Daoy (cell line): ENCODE measurements at regions not wholly inside any gene's neighbourhood (a gene's known extent, or its start where the extent isn't known, plus 50 kb on each side); places are given as distances from the start of the nearest gene placed in this dataset.
"Not testable (repeated sequence)": the region's sequence is repeated elsewhere in the genome, so short reads cannot be mapped to it uniquely, and the experiment has no call there.

Source experiments
- DNase-seq: peaks from one replicate; pipeline ENCODE4 v3.0.0-alpha.2; 2015; ENCODE audit warnings: low read depth

GRCh38 chr11:71127806-71128205 lies 124.6 kb downstream of the SHANK2 start:
- DNase-seq = no peak

GRCh38 chr11:71126401-71126800 lies 126.0 kb downstream of the SHANK2 start:
- not testable (repeated sequence) for DNase-seq

- DNase-seq = no peak
Measured at GRCh38 chr11:71125150-71125549, 127.2 kb downstream of the SHANK2 start.

GRCh38 chr11:71124127-71124526 lies 128.2 kb downstream of the SHANK2 start:
- no peak for DNase-seq

GRCh38 chr11:71120471-71120896 lies 131.9 kb downstream of the SHANK2 start:
- peak; percentile 56 for DNase-seq

GRCh38 chr11:71119656-71120269 lies 132.6 kb downstream of the SHANK2 start:
- no peak for DNase-seq

GRCh38 chr11:71118671-71119250 lies 133.6 kb downstream of the SHANK2 start:
- DNase-seq = no peak

GRCh38 chr11:71117311-71117710 lies 135.1 kb downstream of the SHANK2 start:
- no peak for DNase-seq

GRCh38 chr11:71116693-71117040 lies 135.7 kb downstream of the SHANK2 start:
- DNase-seq = no peak

- DNase-seq = no peak
Measured at GRCh38 chr11:71115770-71116692, 136.3 kb downstream of the SHANK2 start.

- no peak for DNase-seq
Measured at GRCh38 chr11:71114124-71114851, 138.1 kb downstream of the SHANK2 start.

GRCh38 chr11:71112990-71113389 lies 139.4 kb downstream of the SHANK2 start:
- DNase-seq = no peak

- DNase-seq = no peak
Measured at GRCh38 chr11:71112454-71112853, 139.9 kb downstream of the SHANK2 start.

GRCh38 chr11:71109586-71109985 lies 142.8 kb downstream of the SHANK2 start:
- no peak for DNase-seq

GRCh38 chr11:71109186-71109585 lies 143.2 kb downstream of the SHANK2 start:
- no peak for DNase-seq

- no peak for DNase-seq
Measured at GRCh38 chr11:71108013-71108865, 144.1 kb downstream of the SHANK2 start.

- no peak for DNase-seq
Measured at GRCh38 chr11:71106671-71107070, 145.7 kb downstream of the SHANK2 start.

- DNase-seq = peak; percentile 73
Measured at GRCh38 chr11:71103266-71103665, 149.1 kb downstream of the SHANK2 start.

- peak; percentile 23 for DNase-seq
Measured at GRCh38 chr11:71102251-71102995, 150.0 kb downstream of the SHANK2 start.

- DNase-seq = no peak
Measured at GRCh38 chr11:71101606-71102005, 150.8 kb downstream of the SHANK2 start.
